Hepatocyte (in vitro differentiated cells): ENCODE measurements at regions not wholly inside any gene's neighbourhood (a gene's known extent, or its start where the extent isn't known, plus 50 kb on each side); places are given as distances from the start of the nearest gene placed in this dataset.

Experiments used
- DNase-seq: peaks from one replicate; pipeline ENCODE4 v3.0.0-alpha.2; 2016; ENCODE audit warnings: low spot score
- H2AFZ ChIP-seq: fragments of 200-600 bp; sonication (generic); 2 replicates; pipeline ENCODE4 v1.6.0; 2016; ENCODE audit warnings: antibody characterized with exemption, mild to moderate bottlenecking
- H3K27ac ChIP-seq: fragments of 200-600 bp; sonication (generic); 2 replicates; pipeline ENCODE4 v1.5.1; 2016; ENCODE audit warnings: mild to moderate bottlenecking
- H3K27me3 ChIP-seq: fragments of 200-600 bp; sonication (generic); 2 replicates; pipeline ENCODE4 v1.6.1; 2016
- H3K36me3 ChIP-seq: fragments of 200-600 bp; sonication (generic); replicated peaks from 2 replicates; pipeline ENCODE4 v1.5.1; 2016; ENCODE audit warnings: low read depth; ENCODE audit not compliant: insufficient read depth
- H3K4me1 ChIP-seq: fragments of 200-600 bp; sonication (generic); 2 replicates; pipeline ENCODE4 v1.5.1; 2016; ENCODE audit warnings: mild to moderate bottlenecking, moderate library complexity; ENCODE audit not compliant: insufficient read depth
- H3K4me2 ChIP-seq: fragments of 200-600 bp; sonication (generic); 2 replicates; pipeline ENCODE4 v1.6.0; 2016
- H3K4me3 ChIP-seq: fragments of 200-600 bp; sonication (generic); 2 replicates; pipeline ENCODE4 v1.5.1; 2016; ENCODE audit warnings: mild to moderate bottlenecking
- H3K79me2 ChIP-seq: fragments of 200-600 bp; sonication (generic); 2 replicates; pipeline ENCODE4 v1.6.0; 2017; ENCODE audit warnings: mild to moderate bottlenecking
- H3K9me2 ChIP-seq: fragments of 200-600 bp; sonication (generic); replicated peaks from 2 replicates; pipeline ENCODE4 v1.6.0; 2017; ENCODE audit warnings: mild to moderate bottlenecking; ENCODE audit not compliant: insufficient read depth
- H3K9me3 ChIP-seq: fragments of 200-600 bp; sonication (generic); 2 replicates; pipeline ENCODE4 v1.5.1; 2016; ENCODE audit warnings: low read depth, mild to moderate bottlenecking
- H4K20me1 ChIP-seq: fragments of 200-600 bp; sonication (generic); 2 replicates; pipeline ENCODE4 v1.6.0; 2016; ENCODE audit warnings: mild to moderate bottlenecking; ENCODE audit not compliant: insufficient read depth, poor library complexity, severe bottlenecking
- CTCF ChIP-seq: fragments of 200-600 bp; sonication (generic); IDR thresholded peaks from 2 replicates; pipeline ENCODE4 v1.5.1; 2016; ENCODE audit warnings: antibody characterized with exemption, mild to moderate bottlenecking; ENCODE audit not compliant: poor library complexity
- EZH2 ChIP-seq: fragments of 200-600 bp; sonication (generic); IDR thresholded peaks from 2 replicates; pipeline ENCODE4 v1.6.1; 2016; ENCODE audit warnings: antibody characterized with exemption, mild to moderate bottlenecking, borderline replicate concordance
- EZH2phosphoT487 ChIP-seq: fragments of 200-600 bp; sonication (generic); IDR thresholded peaks from one replicate; pipeline ENCODE4 v1.6.1; 2018; ENCODE audit warnings: antibody characterized with exemption, mild to moderate bottlenecking, low read depth, moderate library complexity; ENCODE audit not compliant: unreplicated experiment, severe bottlenecking
- WGBS: methylation state at CpG from one replicate; pipeline ENCODE4 v1.1.6; 2016; ENCODE audit warnings: low lambda C conversion rate; ENCODE audit errors: missing lambda C conversion rate; 5-methylcytosine and 5-hydroxymethylcytosine counted together

DNA sequence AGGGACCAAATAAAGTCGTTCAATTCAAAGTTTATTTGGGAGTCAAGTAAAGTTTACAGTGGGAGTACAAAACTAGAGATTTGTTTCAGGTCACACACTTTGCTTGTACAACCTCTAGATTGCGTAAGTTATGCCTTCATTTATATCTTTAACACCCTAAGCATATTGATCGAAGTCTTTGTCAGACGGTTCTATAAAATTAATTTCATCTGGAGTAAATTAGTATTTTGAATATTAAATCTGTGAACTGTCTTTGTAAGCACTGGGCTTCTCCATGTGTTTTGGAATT lies 119.7 kb downstream of the ACAA2 start:
- Histone ChIP-seq H3K27me3 (no peaks in the 10 kb centered on the region), H3K36me3 (no peaks in the 10 kb centered on the region), H3K4me3 (no peak overlapping the region), H3K4me1 (peaks cover 26% of the 10 kb centered on the region), H3K27ac (peak overlapping the region; percentile 53), H4K20me1 (no peaks in the 10 kb centered on the region), H3K4me2 (peak overlapping the region; percentile 3), H3K9me3 (no peaks in the 10 kb centered on the region), H3K79me2 (no peaks in the 10 kb centered on the region), H2AFZ (no peak overlapping the region), H3K9me2 (no peaks in the 10 kb centered on the region)
- no peak for DNase-seq
- TF ChIP-seq EZH2phosphoT487: no peak
- TF ChIP-seq EZH2: no peak
- TF ChIP-seq CTCF: no peak
- 42% methylated on average over 4 of the region's 4 CpGs for WGBS

GRCh38 chr18:49692906-49693716 lies 120.2 kb downstream of the ACAA2 start:
- TF ChIP-seq EZH2phosphoT487 (peak; percentile 37), CTCF (no peak)
- H3K9me2 ChIP-seq: no peaks in the 10 kb centered on the region
- no peaks in the 10 kb centered on the region for H4K20me1 ChIP-seq
- H3K4me1 ChIP-seq: peaks cover 26% of the 10 kb centered on the region
- no peaks in the 10 kb centered on the region for H3K27me3 ChIP-seq
- DNase-seq: no peak
- no peaks in the 10 kb centered on the region for H3K9me3 ChIP-seq
- peak overlapping the region; percentile 3 for H3K4me2 ChIP-seq
- no peaks in the 10 kb centered on the region for H3K36me3 ChIP-seq
- WGBS: 43% methylated on average over 10 of the region's 10 CpGs
- H3K27ac ChIP-seq: peak overlapping the region; percentile 53
- no peaks in the 10 kb centered on the region for H3K79me2 ChIP-seq
- no peak overlapping the region for H2AFZ ChIP-seq
- no peak overlapping the region for H3K4me3 ChIP-seq

GRCh38 chr18:49691177-49691608 lies 122.1 kb downstream of the ACAA2 start:
- no peak for DNase-seq
- Histone ChIP-seq H2AFZ (no peak overlapping the region), H3K4me3 (no peak overlapping the region), H3K27me3 (no peaks in the 10 kb centered on the region), H3K4me1 (peaks cover 30% of the 10 kb centered on the region), H3K9me2 (no peaks in the 10 kb centered on the region), H3K9me3 (no peaks in the 10 kb centered on the region), H4K20me1 (no peaks in the 10 kb centered on the region), H3K79me2 (no peaks in the 10 kb centered on the region), H3K27ac (no peak overlapping the region), H3K36me3 (no peaks in the 10 kb centered on the region), H3K4me2 (no peak overlapping the region)
- WGBS: 78% methylated on average over 2 of the region's 2 CpGs
- no peak for TF ChIP-seq CTCF
- TF ChIP-seq EZH2phosphoT487: no peak
- TF ChIP-seq EZH2: no peak
